HFFc6 (cell line): ENCODE measurements at regions not wholly inside any gene's neighbourhood (a gene's known extent, or its start where the extent isn't known, plus 50 kb on each side); places are given as distances from the start of the nearest gene placed in this dataset.

Source experiments
- DNase-seq: peaks from one replicate; pipeline ENCODE4 v3.0.0-alpha.2; 2018
- H3K27ac Mint-ChIP-seq: 2 replicates; pipeline ENCODE4 v1.8.0; 2020; ENCODE audit warnings: mild to moderate bottlenecking, mixed read lengths
- H3K27me3 Mint-ChIP-seq: 2 replicates; pipeline ENCODE4 v1.8.0; 2021; ENCODE audit warnings: mild to moderate bottlenecking, moderate library complexity, mixed read lengths; ENCODE audit not compliant: insufficient read depth
- H3K36me3 Mint-ChIP-seq: 2 replicates; pipeline ENCODE4 v1.8.0; 2021; ENCODE audit warnings: low read depth, mixed read lengths
- H3K4me1 Mint-ChIP-seq: 2 replicates; pipeline ENCODE4 v1.8.0; 2020; ENCODE audit warnings: low read depth, mixed read lengths
- H3K4me3 Mint-ChIP-seq: 2 replicates; pipeline ENCODE4 v1.8.0; 2020; ENCODE audit warnings: mild to moderate bottlenecking, moderate library complexity, mixed read lengths
- H3K9me3 Mint-ChIP-seq: 2 replicates; pipeline ENCODE4 v1.8.0; 2020; ENCODE audit warnings: mild to moderate bottlenecking, mixed read lengths
- CTCF ChIP-seq: fragments of 200-600 bp; sonication (generic); IDR thresholded peaks from 2 replicates; pipeline ENCODE4 v1.5.0; 2021; ENCODE audit warnings: antibody characterized with exemption, mild to moderate bottlenecking

- H3K9me3 Mint-ChIP-seq = peaks cover 9% of the 10 kb centered on the region; the same call in 1 of the 2 replicates
- no peak overlapping the region for H3K4me3 Mint-ChIP-seq
- no peak overlapping the region for H3K27ac Mint-ChIP-seq
- DNase-seq = no peak
- peaks cover 2% of the 10 kb centered on the region; the same call in 1 of the 2 replicates for H3K27me3 Mint-ChIP-seq
- no peaks in the 10 kb centered on the region for H3K36me3 Mint-ChIP-seq
- TF ChIP-seq CTCF = no peak
- no peaks in the 10 kb centered on the region for H3K4me1 Mint-ChIP-seq
These were observed 435.8 kb upstream of the MEIS1 start for GRCh38 chr2:65999103-65999502.

DNA sequence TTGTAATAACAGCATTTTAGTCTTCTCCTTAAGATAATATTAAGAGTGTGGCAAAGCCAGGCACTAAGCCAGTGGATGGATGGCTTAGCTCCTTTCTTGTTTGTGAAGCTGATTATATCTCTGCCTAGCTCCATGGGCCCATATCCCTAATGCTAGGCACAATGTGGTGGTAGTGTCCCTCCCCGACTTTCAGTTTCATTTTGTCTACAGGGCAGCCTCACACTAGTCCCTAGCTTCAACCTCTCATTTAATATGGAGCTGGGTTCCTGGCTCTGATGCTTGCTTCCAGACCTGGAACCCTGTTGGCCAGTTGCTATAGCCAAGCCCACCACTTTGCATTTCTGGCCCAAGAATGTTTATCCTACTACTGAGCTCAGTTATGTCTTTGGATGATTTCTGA lies 437.0 kb upstream of the MEIS1 start:
- Mint-ChIP-seq H3K27me3 (peaks cover 2% of the 10 kb centered on the region; the same call in 1 of the 2 replicates), H3K4me1 (no peaks in the 10 kb centered on the region), H3K27ac (no peak overlapping the region), H3K9me3 (peaks cover 9% of the 10 kb centered on the region; the same call in 1 of the 2 replicates), H3K4me3 (no peak overlapping the region), H3K36me3 (no peaks in the 10 kb centered on the region)
- TF ChIP-seq CTCF = no peak
- DNase-seq = no peak

DNA sequence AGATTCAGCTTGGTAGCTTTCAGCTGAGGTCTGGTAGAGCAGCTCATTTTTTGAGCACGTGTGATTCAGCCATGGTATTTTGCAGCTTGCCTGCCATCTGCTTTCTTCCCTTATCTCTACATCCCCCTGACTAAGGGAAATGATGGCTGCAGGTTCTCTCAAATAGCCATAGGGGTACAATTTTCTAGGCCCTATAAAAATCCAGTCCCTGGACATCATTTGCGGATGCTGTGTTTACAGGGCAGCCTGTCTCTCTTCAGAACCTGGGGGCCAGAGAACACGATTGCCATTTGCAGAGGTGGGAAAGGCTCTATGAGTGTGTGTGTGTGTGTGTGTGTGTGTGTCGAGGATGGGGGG lies 442.7 kb upstream of the MEIS1 start:
- Mint-ChIP-seq H3K36me3 (no peaks in the 10 kb centered on the region), H3K4me1 (no peaks in the 10 kb centered on the region), H3K4me3 (no peak overlapping the region), H3K27me3 (peaks cover under 1% of the 10 kb centered on the region; the same call in 1 of the 2 replicates), H3K9me3 (peaks cover 10% of the 10 kb centered on the region), H3K27ac (no peak overlapping the region)
- DNase-seq = no peak
- no peak for TF ChIP-seq CTCF

GRCh38 chr2:65991381-65992197 lies 443.3 kb upstream of the MEIS1 start:
- no peaks in the 10 kb centered on the region for H3K4me1 Mint-ChIP-seq
- H3K36me3 Mint-ChIP-seq = no peaks in the 10 kb centered on the region
- H3K4me3 Mint-ChIP-seq = no peak overlapping the region
- no peaks in the 10 kb centered on the region; the same call in 1 of the 2 replicates for H3K27me3 Mint-ChIP-seq
- DNase-seq = no peak
- H3K9me3 Mint-ChIP-seq = peaks cover 10% of the 10 kb centered on the region
- TF ChIP-seq CTCF = no peak
- H3K27ac Mint-ChIP-seq = no peak overlapping the region

DNA sequence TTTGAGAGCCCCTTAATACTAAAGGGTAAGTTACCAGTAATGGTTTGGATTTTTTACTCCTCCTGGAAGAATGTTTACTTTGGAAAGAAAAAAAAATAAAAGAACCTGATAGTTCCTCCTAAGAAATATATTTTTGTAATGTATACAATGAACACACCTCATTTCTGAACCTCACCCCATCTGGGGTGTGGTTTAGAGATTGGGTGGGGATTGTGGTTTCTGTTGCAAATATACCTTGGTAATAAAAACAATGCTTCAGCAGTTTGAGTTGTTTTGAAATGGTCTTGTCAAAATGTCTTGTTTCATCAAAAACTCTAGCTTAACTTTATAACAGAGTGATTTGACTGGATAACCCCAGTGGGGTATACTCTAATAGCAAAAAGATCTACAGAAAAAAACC lies 448.9 kb upstream of the MEIS1 start:
- Mint-ChIP-seq H3K36me3 (no peaks in the 10 kb centered on the region), H3K27me3 (no peaks in the 10 kb centered on the region), H3K27ac (no peak overlapping the region), H3K4me3 (no peak overlapping the region), H3K4me1 (no peaks in the 10 kb centered on the region), H3K9me3 (peaks cover 11% of the 10 kb centered on the region)
- DNase-seq = no peak
- TF ChIP-seq CTCF = no peak
